ENCODE measurements at regions not wholly inside any gene's neighbourhood (a gene's known extent, or its start where the extent isn't known, plus 50 kb on each side); places are given as distances from the start of the nearest gene placed in this dataset.

GRCh38 chr12:124111006-124111405 lies 138.0 kb downstream of the ZNF664 start:
- no peak overlapping the region for H3K4me3 ChIP-seq
- no peak overlapping the region for H3K27ac ChIP-seq
- no peaks in the 10 kb centered on the region for H3K27me3 ChIP-seq
- TF ChIP-seq CTCF (IDR thresholded peaks at IDR 0.05) = no peak
- no peak for TF ChIP-seq POLR2AphosphoS5 (IDR thresholded peaks at IDR 0.05; ENCODE audit: insufficient read depth in 1 of 2, low read depth in 1 of 2)
- TF ChIP-seq POLR2A (IDR thresholded peaks at IDR 0.05) = no peak
- no peaks in the 10 kb centered on the region for H3K4me1 ChIP-seq
- H3K9me3 ChIP-seq = peaks cover 8% of the 10 kb centered on the region
- no peak for DNase-seq (ENCODE audit: extremely low spot score in 2 of 2)
- H3K36me3 ChIP-seq = no peaks in the 10 kb centered on the region
- intact Hi-C loops (cut with DNase I) = no loop called here

DNA sequence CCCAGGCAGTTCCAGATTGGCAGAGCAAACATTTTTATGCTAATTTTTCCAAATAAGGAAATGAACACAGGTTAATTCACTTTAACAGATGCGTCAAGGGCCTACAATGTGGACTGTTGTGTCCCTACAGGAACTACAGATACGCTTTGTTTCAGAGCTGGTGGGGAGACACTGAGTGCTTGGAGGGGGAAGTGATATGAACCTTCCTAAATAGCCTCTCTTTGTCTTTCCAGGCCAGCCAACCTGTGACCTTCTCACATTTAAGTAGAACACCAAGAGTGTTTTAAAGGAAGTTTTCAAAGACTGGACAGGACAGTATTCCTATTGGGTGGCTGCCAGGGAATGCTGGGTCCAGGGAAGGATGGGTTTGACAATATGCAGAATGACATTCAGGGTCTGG lies 141.3 kb downstream of the ZNF664 start:
- no peaks in the 10 kb centered on the region for H3K36me3 ChIP-seq
- H3K27ac ChIP-seq = no peak overlapping the region
- TF ChIP-seq POLR2AphosphoS5 (IDR thresholded peaks at IDR 0.05; ENCODE audit: insufficient read depth in 1 of 2, low read depth in 1 of 2) (no peak), POLR2A (IDR thresholded peaks at IDR 0.05) (no peak), CTCF (IDR thresholded peaks at IDR 0.05) (no peak)
- H3K9me3 ChIP-seq = peaks cover 8% of the 10 kb centered on the region
- no peak for DNase-seq (ENCODE audit: extremely low spot score in 2 of 2)
- H3K4me3 ChIP-seq = no peak overlapping the region
- intact Hi-C loops (cut with DNase I) = no loop called here
- no peaks in the 10 kb centered on the region for H3K27me3 ChIP-seq
- no peaks in the 10 kb centered on the region for H3K4me1 ChIP-seq

GRCh38 chr12:124115496-124115895 lies 142.5 kb downstream of the ZNF664 start:
- no peaks in the 10 kb centered on the region for H3K36me3 ChIP-seq
- intact Hi-C loops (cut with DNase I) = no loop called here
- H3K4me3 ChIP-seq = no peak overlapping the region
- H3K27ac ChIP-seq = no peak overlapping the region
- no peaks in the 10 kb centered on the region for H3K4me1 ChIP-seq
- no peaks in the 10 kb centered on the region for H3K27me3 ChIP-seq
- TF ChIP-seq CTCF (IDR thresholded peaks at IDR 0.05) = no peak
- no peak for TF ChIP-seq POLR2A (IDR thresholded peaks at IDR 0.05)
- no peak for TF ChIP-seq POLR2AphosphoS5 (IDR thresholded peaks at IDR 0.05; ENCODE audit: insufficient read depth in 1 of 2, low read depth in 1 of 2)
- peaks cover 8% of the 10 kb centered on the region for H3K9me3 ChIP-seq
- DNase-seq (ENCODE audit: extremely low spot score in 2 of 2) = no peak

GRCh38 chr12:124115976-124116690 lies 143.1 kb downstream of the ZNF664 start:
- Histone ChIP-seq H3K4me3 (no peak overlapping the region), H3K36me3 (no peaks in the 10 kb centered on the region), H3K4me1 (no peaks in the 10 kb centered on the region), H3K9me3 (peaks cover 8% of the 10 kb centered on the region), H3K27ac (no peak overlapping the region), H3K27me3 (no peaks in the 10 kb centered on the region)
- TF ChIP-seq CTCF (IDR thresholded peaks at IDR 0.05) (no peak), POLR2AphosphoS5 (IDR thresholded peaks at IDR 0.05; ENCODE audit: insufficient read depth in 1 of 2, low read depth in 1 of 2) (no peak), POLR2A (IDR thresholded peaks at IDR 0.05) (no peak)
- intact Hi-C loops (cut with DNase I) = no loop called here
- no peak for DNase-seq (ENCODE audit: extremely low spot score in 2 of 2)

GRCh38 chr12:124120739-124121138 lies 147.7 kb downstream of the ZNF664 start:
- H3K27ac ChIP-seq = no peak overlapping the region
- no peaks in the 10 kb centered on the region for H3K27me3 ChIP-seq
- intact Hi-C loops (cut with DNase I) = no loop called here
- H3K9me3 ChIP-seq = no peaks in the 10 kb centered on the region
- H3K36me3 ChIP-seq = no peaks in the 10 kb centered on the region
- TF ChIP-seq POLR2A (IDR thresholded peaks at IDR 0.05) = no peak
- TF ChIP-seq POLR2AphosphoS5 (IDR thresholded peaks at IDR 0.05; ENCODE audit: insufficient read depth in 1 of 2, low read depth in 1 of 2) = no peak
- H3K4me3 ChIP-seq = no peak overlapping the region
- DNase-seq (ENCODE audit: extremely low spot score in 2 of 2) = no peak
- no peaks in the 10 kb centered on the region for H3K4me1 ChIP-seq
